ENCODE measurements at regions not wholly inside any gene's neighbourhood (a gene's known extent, or its start where the extent isn't known, plus 50 kb on each side); places are given as distances from the start of the nearest gene placed in this dataset.
"Not testable (repeated sequence)": the region's sequence is repeated elsewhere in the genome, so short reads cannot be mapped to it uniquely, and the experiment has no call there.

GRCh38 chr12:131511391-131511802, 199.5 kb upstream of the SFSWAP start:
- no peak for DNase-seq (ENCODE audit: insufficient read length, low spot score, missing footprints)
- H3K27ac ChIP-seq (ENCODE audit: low read depth, low read length) = no peak overlapping the region
- H3K4me3 ChIP-seq (ENCODE audit: insufficient read depth, low read length) = no peak overlapping the region
- H3K36me3 ChIP-seq (ENCODE audit: insufficient read depth, low read length) = no peaks in the 10 kb centered on the region
- H3K4me1 ChIP-seq (ENCODE audit: insufficient read depth, low read length) = no peaks in the 10 kb centered on the region
- no peaks in the 10 kb centered on the region for H4K20me1 ChIP-seq (ENCODE audit: insufficient read depth, low read length)
- no peaks in the 10 kb centered on the region for H3K27me3 ChIP-seq (ENCODE audit: insufficient read depth, low read length)
- H3K9me3 ChIP-seq (ENCODE audit: low read depth, low read length) = no peaks in the 10 kb centered on the region
- no peak overlapping the region for H3K4me2 ChIP-seq (ENCODE audit: insufficient read depth, low read length)
- no peaks in the 10 kb centered on the region for H3K79me2 ChIP-seq (ENCODE audit: insufficient read depth, low read length)
- no peak overlapping the region for H2AFZ ChIP-seq (ENCODE audit: low read length)
- no peak for TF ChIP-seq CTCF (IDR thresholded peaks at IDR 0.05; ENCODE audit: extremely low read depth, low read depth, low read length)

GRCh38 chr12:131511803-131512561, 198.9 kb upstream of the SFSWAP start:
- Histone ChIP-seq H2AFZ (ENCODE audit: low read length) (no peak overlapping the region), H3K4me3 (ENCODE audit: insufficient read depth, low read length) (no peak overlapping the region), H3K27ac (ENCODE audit: low read depth, low read length) (no peak overlapping the region), H3K4me2 (ENCODE audit: insufficient read depth, low read length) (no peak overlapping the region), H3K36me3 (ENCODE audit: insufficient read depth, low read length) (no peaks in the 10 kb centered on the region), H3K27me3 (ENCODE audit: insufficient read depth, low read length) (no peaks in the 10 kb centered on the region), H3K79me2 (ENCODE audit: insufficient read depth, low read length) (no peaks in the 10 kb centered on the region), H3K9me3 (ENCODE audit: low read depth, low read length) (no peaks in the 10 kb centered on the region), H4K20me1 (ENCODE audit: insufficient read depth, low read length) (no peaks in the 10 kb centered on the region), H3K4me1 (ENCODE audit: insufficient read depth, low read length) (no peaks in the 10 kb centered on the region)
- no peak for DNase-seq (ENCODE audit: insufficient read length, low spot score, missing footprints)
- no peak for TF ChIP-seq CTCF (IDR thresholded peaks at IDR 0.05; ENCODE audit: extremely low read depth, low read depth, low read length)

GRCh38 chr12:131513606-131514005, 197.3 kb upstream of the SFSWAP start:
- DNase-seq (ENCODE audit: insufficient read length, low spot score, missing footprints) = no peak

GRCh38 chr12:131520553-131520952, 190.3 kb upstream of the SFSWAP start:
- H3K4me3 ChIP-seq (ENCODE audit: insufficient read depth, low read length) = not testable (repeated sequence)

More at GRCh38 chr12:131513606-131514005, 197.3 kb upstream of the SFSWAP start:
- no peaks in the 10 kb centered on the region for H3K27me3 ChIP-seq (ENCODE audit: insufficient read depth, low read length)
- H3K27ac ChIP-seq (ENCODE audit: low read depth, low read length) = no peak overlapping the region
- H3K4me1 ChIP-seq (ENCODE audit: insufficient read depth, low read length) = no peaks in the 10 kb centered on the region
- no peaks in the 10 kb centered on the region for H3K79me2 ChIP-seq (ENCODE audit: insufficient read depth, low read length)
- no peaks in the 10 kb centered on the region for H3K36me3 ChIP-seq (ENCODE audit: insufficient read depth, low read length)
- H3K9me3 ChIP-seq (ENCODE audit: low read depth, low read length) = no peaks in the 10 kb centered on the region
- H2AFZ ChIP-seq (ENCODE audit: low read length) = no peak overlapping the region
- no peak for TF ChIP-seq CTCF (IDR thresholded peaks at IDR 0.05; ENCODE audit: extremely low read depth, low read depth, low read length)
- H3K4me3 ChIP-seq (ENCODE audit: insufficient read depth, low read length) = no peak overlapping the region
- no peak overlapping the region for H3K4me2 ChIP-seq (ENCODE audit: insufficient read depth, low read length)
- no peaks in the 10 kb centered on the region for H4K20me1 ChIP-seq (ENCODE audit: insufficient read depth, low read length)

More at GRCh38 chr12:131520553-131520952, 190.3 kb upstream of the SFSWAP start:
- H3K9me3 ChIP-seq (ENCODE audit: low read depth, low read length); DNase-seq (ENCODE audit: insufficient read length, low spot score, missing footprints); H3K79me2 ChIP-seq (ENCODE audit: insufficient read depth, low read length); H3K36me3 ChIP-seq (ENCODE audit: insufficient read depth, low read length); H4K20me1 ChIP-seq (ENCODE audit: insufficient read depth, low read length); H3K4me2 ChIP-seq (ENCODE audit: insufficient read depth, low read length); H3K4me1 ChIP-seq (ENCODE audit: insufficient read depth, low read length); H3K27me3 ChIP-seq (ENCODE audit: insufficient read depth, low read length); H2AFZ ChIP-seq (ENCODE audit: low read length); H3K27ac ChIP-seq (ENCODE audit: low read depth, low read length): not testable (repeated sequence)

Measured in osteoblast (primary cell).